Calu3 (cell line): ENCODE measurements at regions not wholly inside any gene's neighbourhood (a gene's known extent, or its start where the extent isn't known, plus 50 kb on each side); places are given as distances from the start of the nearest gene placed in this dataset.

Experiments used
- BruUV-seq: library from RNA; stranded (reverse); fragments of 400-500 nt; replicated peaks from 2 replicates; lab custom pipeline; 2021; lab: Mats Ljungman, UMichigan
- CTCF ChIA-PET: fragments of 300-600 bp; sonication (Branson Sonifier 250); formaldehyde crosslinking; loops from one replicate; lab custom pipeline; 2022; ENCODE audit warnings: antibody characterized with exemption; lab: Charles Lee
- DNase-seq: peaks from one replicate; pipeline ENCODE4 v3.0.0; 2022
- H3K27ac Mint-ChIP-seq: one replicate; pipeline ENCODE4 v1.8.0; 2022; ENCODE audit warnings: mixed read lengths; ENCODE audit not compliant: unreplicated experiment
- H3K27me3 Mint-ChIP-seq: one replicate; pipeline ENCODE4 v1.8.0; 2022; ENCODE audit warnings: mixed read lengths; ENCODE audit not compliant: unreplicated experiment
- H3K36me3 Mint-ChIP-seq: one replicate; pipeline ENCODE4 v1.8.0; 2022; ENCODE audit warnings: mild to moderate bottlenecking, moderate library complexity, mixed read lengths; ENCODE audit not compliant: insufficient read depth, unreplicated experiment
- H3K4me1 Mint-ChIP-seq: one replicate; pipeline ENCODE4 v1.8.0; 2022; ENCODE audit warnings: mild to moderate bottlenecking, low read depth, mixed read lengths; ENCODE audit not compliant: unreplicated experiment
- H3K4me3 Mint-ChIP-seq: one replicate; pipeline ENCODE4 v1.8.0; 2022; ENCODE audit warnings: mild to moderate bottlenecking, low read depth, moderate library complexity, mixed read lengths; ENCODE audit not compliant: unreplicated experiment
- H3K9me3 Mint-ChIP-seq: one replicate; pipeline ENCODE4 v1.8.0; 2022; ENCODE audit warnings: low read depth, mixed read lengths; ENCODE audit not compliant: unreplicated experiment
- CTCF ChIP-seq: fragments of 200-600 bp; IDR thresholded peaks from one replicate; pipeline ENCODE4 v1.8.0; 2022; ENCODE audit warnings: antibody characterized with exemption; ENCODE audit not compliant: unreplicated experiment
- intact Hi-C: fragments of 100-400 bp; cut with micrococcal nuclease; formaldehyde crosslinking; loops from one replicate; pipeline ENCODE4 v1.10.0; 2022; ENCODE audit not compliant: unreplicated experiment

GRCh38 chr4:127174201-127174600 lies 458.6 kb upstream of the INTU start:
- intact Hi-C loops = no loop called here
- no peak for TF ChIP-seq CTCF
- Mint-ChIP-seq H3K4me1 (no peaks in the 10 kb centered on the region), H3K4me3 (no peak overlapping the region), H3K36me3 (no peaks in the 10 kb centered on the region), H3K27me3 (no peaks in the 10 kb centered on the region), H3K9me3 (no peaks in the 10 kb centered on the region), H3K27ac (no peak overlapping the region)
- CTCF ChIA-PET = interaction anchor here (0.6 kb wide), 1 partner anchor 128 kb away, joined by 3 read pairs; no protein-coding TSS in a partner anchor
- no TSS peak for BruUV-seq
- DNase-seq = no peak

DNA sequence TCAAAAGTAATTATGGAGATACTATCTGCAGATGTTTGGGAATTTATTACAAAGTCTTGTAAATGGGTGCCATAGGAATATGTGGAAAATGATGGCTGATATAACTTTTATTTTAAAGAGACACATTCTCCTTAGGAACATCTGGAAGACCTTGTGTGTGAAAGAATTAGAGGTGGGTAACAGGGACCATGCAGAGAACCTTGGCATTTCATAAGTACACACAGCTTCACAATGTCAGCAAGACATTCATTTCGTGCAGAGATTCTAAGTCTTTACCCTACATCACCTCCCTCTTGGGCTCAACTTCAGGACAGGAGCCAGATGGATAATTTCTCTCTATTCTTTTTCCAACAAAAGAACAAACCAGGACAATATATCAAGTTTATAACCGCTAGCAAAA lies 458.1 kb upstream of the INTU start:
- DNase-seq = no peak
- Mint-ChIP-seq H3K36me3 (no peaks in the 10 kb centered on the region), H3K4me1 (no peaks in the 10 kb centered on the region), H3K27ac (no peak overlapping the region), H3K9me3 (no peaks in the 10 kb centered on the region), H3K4me3 (no peak overlapping the region), H3K27me3 (no peaks in the 10 kb centered on the region)
- no peak for TF ChIP-seq CTCF
- CTCF ChIA-PET = no interaction called here
- intact Hi-C loops = no loop called here
- no TSS peak for BruUV-seq

DNA sequence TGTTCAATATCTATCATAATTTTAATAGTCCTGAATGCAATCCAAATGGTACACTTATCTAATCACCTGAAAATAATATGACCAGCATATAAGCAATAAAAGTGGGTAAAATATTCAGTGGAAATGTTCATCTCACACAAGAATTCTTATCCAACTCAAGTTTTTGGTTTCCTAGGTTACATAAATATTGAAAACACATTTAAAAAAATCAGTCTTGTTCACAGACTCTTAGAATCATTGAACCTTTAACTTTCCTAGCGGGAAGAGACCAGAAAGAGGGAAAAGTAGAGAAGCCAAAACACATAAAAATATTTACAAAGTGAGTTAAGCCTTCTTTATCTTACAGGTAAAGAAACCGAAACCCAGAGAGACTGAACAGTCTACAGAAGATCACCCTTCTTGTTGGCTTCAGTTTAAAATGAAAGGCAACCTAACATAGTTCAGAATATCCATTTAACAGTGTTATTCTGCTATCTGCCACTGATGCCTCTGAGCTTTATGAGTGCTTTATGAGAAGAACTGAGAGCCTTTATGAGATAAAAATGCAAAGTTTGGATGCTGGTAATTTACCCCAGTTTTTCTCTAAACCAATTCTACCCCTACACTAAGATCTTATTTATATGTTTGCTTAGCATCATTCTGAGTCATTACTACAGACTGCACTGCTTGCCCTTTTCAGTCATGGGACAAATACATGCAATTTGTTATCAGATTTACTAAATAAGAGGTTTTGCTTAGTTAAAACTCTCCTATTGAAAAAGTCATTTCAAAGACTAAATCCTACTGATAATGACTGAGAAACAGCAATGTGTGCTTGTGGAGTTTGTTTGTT lies 453.3 kb upstream of the INTU start:
- no peak overlapping the region for H3K4me3 Mint-ChIP-seq
- no peaks in the 10 kb centered on the region for H3K27me3 Mint-ChIP-seq
- BruUV-seq = no TSS peak
- CTCF ChIA-PET = no interaction called here
- H3K27ac Mint-ChIP-seq = no peak overlapping the region
- peaks cover 6% of the 10 kb centered on the region for H3K9me3 Mint-ChIP-seq
- no peaks in the 10 kb centered on the region for H3K4me1 Mint-ChIP-seq
- H3K36me3 Mint-ChIP-seq = no peaks in the 10 kb centered on the region
- intact Hi-C loops = loop anchor here (10.0 kb wide), 1 partner anchor 355 kb away; no protein-coding TSS in a partner anchor
- TF ChIP-seq CTCF = no peak
- DNase-seq = no peak

- no peak overlapping the region for H3K27ac Mint-ChIP-seq
- intact Hi-C loops = loop anchor here (10.0 kb wide), 1 partner anchor 354 kb away; no protein-coding TSS in a partner anchor
- no peak for TF ChIP-seq CTCF
- DNase-seq = no peak
- BruUV-seq = no TSS peak
- H3K4me1 Mint-ChIP-seq = no peaks in the 10 kb centered on the region
- H3K36me3 Mint-ChIP-seq = no peaks in the 10 kb centered on the region
- no peak overlapping the region for H3K4me3 Mint-ChIP-seq
- H3K27me3 Mint-ChIP-seq = no peaks in the 10 kb centered on the region
- peaks cover 6% of the 10 kb centered on the region for H3K9me3 Mint-ChIP-seq
- CTCF ChIA-PET = no interaction called here
Measured at GRCh38 chr4:127181001-127181400, 451.8 kb upstream of the INTU start.
